Caco-2 (cell line): ENCODE measurements at regions not wholly inside any gene's neighbourhood (a gene's known extent, or its start where the extent isn't known, plus 50 kb on each side); places are given as distances from the start of the nearest gene placed in this dataset.

Experiments used
- BruUV-seq: library from RNA; stranded (reverse); fragments of 400-500 nt; replicated peaks from 2 replicates; lab custom pipeline; 2021; lab: Mats Ljungman, UMichigan
- CTCF ChIA-PET: fragments of 300-600 bp; sonication (Branson Sonifier 250); formaldehyde crosslinking; loops from one replicate; lab custom pipeline; 2022; ENCODE audit warnings: antibody characterized with exemption; lab: Charles Lee
- POLR2A ChIA-PET: fragments of 300-600 bp; sonication (Branson Sonifier 250); formaldehyde crosslinking; loops from one replicate; lab custom pipeline; 2022; ENCODE audit warnings: antibody characterized with exemption; lab: Charles Lee
- DNase-seq, 2 experiments: peaks; one replicate each; pipeline versions ENCODE4 v3.0.0 to v3.0.0-alpha.2; 2020 to 2022
- H3K27me3 ChIP-seq: replicated peaks from 2 replicates; pipeline ENCODE4 v1.6.0; 2011; ENCODE audit warnings: low read length; ENCODE audit not compliant: control insufficient read depth, insufficient read depth
- H3K36me3 ChIP-seq: 2 replicates; pipeline ENCODE4 v1.5.1; 2011; ENCODE audit warnings: low read length; ENCODE audit not compliant: control insufficient read depth, insufficient read depth
- H3K4me1 ChIP-seq: fragments of 250-450 bp; sonication (Bioruptor Pico); 2 replicates; pipeline ENCODE4 v1.5.1; 2020; ENCODE audit warnings: mild to moderate bottlenecking
- H3K4me3 ChIP-seq: 2 replicates; pipeline ENCODE4 v1.5.1; 2011; ENCODE audit warnings: low read depth, mild to moderate bottlenecking, control low read depth, low read length
- H3K9me3 ChIP-seq: fragments of 250-450 bp; sonication (Bioruptor Pico); 2 replicates; pipeline ENCODE4 v1.5.1; 2020; ENCODE audit warnings: mild to moderate bottlenecking, moderate library complexity
- H3K27ac Mint-ChIP-seq: one replicate; pipeline ENCODE4 v1.8.0; 2022; ENCODE audit warnings: mixed read lengths; ENCODE audit not compliant: unreplicated experiment
- H3K27me3 Mint-ChIP-seq: one replicate; pipeline ENCODE4 v1.8.0; 2022; ENCODE audit warnings: mixed read lengths; ENCODE audit not compliant: insufficient read depth, unreplicated experiment
- H3K36me3 Mint-ChIP-seq: one replicate; pipeline ENCODE4 v1.8.0; 2022; ENCODE audit warnings: mild to moderate bottlenecking, mixed read lengths; ENCODE audit not compliant: insufficient read depth, unreplicated experiment
- H3K4me1 Mint-ChIP-seq: one replicate; pipeline ENCODE4 v1.8.0; 2022; ENCODE audit warnings: low read depth, mixed read lengths; ENCODE audit not compliant: unreplicated experiment
- H3K4me3 Mint-ChIP-seq: one replicate; pipeline ENCODE4 v1.8.0; 2022; ENCODE audit warnings: mild to moderate bottlenecking, moderate library complexity, mixed read lengths; ENCODE audit not compliant: unreplicated experiment
- H3K9me3 Mint-ChIP-seq: one replicate; pipeline ENCODE4 v1.8.0; 2022; ENCODE audit warnings: mixed read lengths; ENCODE audit not compliant: unreplicated experiment
- CTCF ChIP-seq, 2 experiments: fragments of 200-600 bp in 1 of 2; IDR thresholded peaks; 1 replicate in 1 of 2; 2 replicates in 1 of 2; pipeline versions ENCODE4 v1.5.1 to v1.8.0; 2011 to 2022; ENCODE audit warnings: antibody characterized with exemption in 1 of 2, control low read depth in 1 of 2, inconsistent platforms in 1 of 2, low read depth in 1 of 2, low read length in 1 of 2, mild to moderate bottlenecking in 1 of 2, moderate library complexity in 1 of 2; ENCODE audit not compliant: insufficient read depth in 1 of 2, severe bottlenecking in 1 of 2, unreplicated experiment in 1 of 2
- intact Hi-C: fragments of 100-400 bp; cut with micrococcal nuclease; formaldehyde crosslinking; loops from one replicate; pipeline ENCODE4 v1.10.0; 2022; ENCODE audit not compliant: unreplicated experiment

- BruUV-seq: no TSS peak
- Histone ChIP-seq H3K4me3 (no peak overlapping the region), H3K4me1 (no peaks in the 10 kb centered on the region), H3K27me3 (no peaks in the 10 kb centered on the region), H3K9me3 (peaks cover 4% of the 10 kb centered on the region; the same call in 1 of the 2 replicates), H3K36me3 (no peaks in the 10 kb centered on the region)
- H3K36me3 Mint-ChIP-seq: no peaks in the 10 kb centered on the region
- no peaks in the 10 kb centered on the region for H3K4me1 Mint-ChIP-seq
- TF ChIP-seq CTCF (IDR thresholded peaks at IDR 0.05; ENCODE audit: insufficient read depth in 1 of 2, low read depth in 1 of 2, low read length in 1 of 2, severe bottlenecking in 1 of 2, unreplicated experiment in 1 of 2): no peak
- DNase-seq: no peak
- intact Hi-C loops: no loop called here
- no peak overlapping the region for H3K4me3 Mint-ChIP-seq
- no peak overlapping the region for H3K27ac Mint-ChIP-seq
- no peaks in the 10 kb centered on the region for H3K9me3 Mint-ChIP-seq
- no peaks in the 10 kb centered on the region for H3K27me3 Mint-ChIP-seq
- CTCF ChIA-PET: no interaction called here
- POLR2A ChIA-PET: no interaction called here
These were observed 715.4 kb downstream of the CDH8 start for GRCh38 chr16:61320791-61321190.

GRCh38 chr16:61313931-61314330, 722.3 kb downstream of the CDH8 start:
- no peaks in the 10 kb centered on the region for H3K9me3 Mint-ChIP-seq
- no peaks in the 10 kb centered on the region for H3K4me1 Mint-ChIP-seq
- BruUV-seq: no TSS peak
- peaks cover 9% of the 10 kb centered on the region for H3K27me3 Mint-ChIP-seq
- Histone ChIP-seq H3K4me1 (no peaks in the 10 kb centered on the region), H3K36me3 (no peaks in the 10 kb centered on the region), H3K27me3 (no peaks in the 10 kb centered on the region), H3K4me3 (no peak overlapping the region), H3K9me3 (peaks cover 4% of the 10 kb centered on the region; the same call in 1 of the 2 replicates)
- H3K4me3 Mint-ChIP-seq: no peak overlapping the region
- H3K27ac Mint-ChIP-seq: no peak overlapping the region
- CTCF ChIA-PET: no interaction called here
- intact Hi-C loops: no loop called here
- POLR2A ChIA-PET: no interaction called here
- no peaks in the 10 kb centered on the region for H3K36me3 Mint-ChIP-seq
- DNase-seq: no peak
- TF ChIP-seq CTCF (IDR thresholded peaks at IDR 0.05; ENCODE audit: insufficient read depth in 1 of 2, low read depth in 1 of 2, low read length in 1 of 2, severe bottlenecking in 1 of 2, unreplicated experiment in 1 of 2): no peak

GRCh38 chr16:61309386-61309785, 726.9 kb downstream of the CDH8 start:
- ChIA-PET CTCF (no interaction called here), POLR2A (no interaction called here)
- Mint-ChIP-seq H3K9me3 (no peaks in the 10 kb centered on the region), H3K4me1 (no peaks in the 10 kb centered on the region), H3K4me3 (no peak overlapping the region), H3K27ac (no peak overlapping the region), H3K27me3 (peaks cover 7% of the 10 kb centered on the region), H3K36me3 (no peaks in the 10 kb centered on the region)
- no peaks in the 10 kb centered on the region for H3K9me3 ChIP-seq
- intact Hi-C loops: no loop called here
- no peak overlapping the region for H3K4me3 ChIP-seq
- H3K27me3 ChIP-seq: no peaks in the 10 kb centered on the region
- TF ChIP-seq CTCF (IDR thresholded peaks at IDR 0.05; ENCODE audit: insufficient read depth in 1 of 2, low read depth in 1 of 2, low read length in 1 of 2, severe bottlenecking in 1 of 2, unreplicated experiment in 1 of 2): no peak
- no peaks in the 10 kb centered on the region for H3K36me3 ChIP-seq
- H3K4me1 ChIP-seq: no peaks in the 10 kb centered on the region
- BruUV-seq: no TSS peak
- DNase-seq: no peak
